GM21723 (cell line): ENCODE measurements at regions not wholly inside any gene's neighbourhood (a gene's known extent, or its start where the extent isn't known, plus 50 kb on each side); places are given as distances from the start of the nearest gene placed in this dataset.
"Not testable (repeated sequence)": the region's sequence is repeated elsewhere in the genome, so short reads cannot be mapped to it uniquely, and the experiment has no call there.

Experiments used
- ATAC-seq: cut with Tn5 transposase; IDR thresholded peaks from one replicate; pipeline ENCODE4 v1.9.1; 2021; ENCODE audit warnings: mild to moderate bottlenecking, moderate library complexity; ENCODE audit not compliant: unreplicated experiment

DNA sequence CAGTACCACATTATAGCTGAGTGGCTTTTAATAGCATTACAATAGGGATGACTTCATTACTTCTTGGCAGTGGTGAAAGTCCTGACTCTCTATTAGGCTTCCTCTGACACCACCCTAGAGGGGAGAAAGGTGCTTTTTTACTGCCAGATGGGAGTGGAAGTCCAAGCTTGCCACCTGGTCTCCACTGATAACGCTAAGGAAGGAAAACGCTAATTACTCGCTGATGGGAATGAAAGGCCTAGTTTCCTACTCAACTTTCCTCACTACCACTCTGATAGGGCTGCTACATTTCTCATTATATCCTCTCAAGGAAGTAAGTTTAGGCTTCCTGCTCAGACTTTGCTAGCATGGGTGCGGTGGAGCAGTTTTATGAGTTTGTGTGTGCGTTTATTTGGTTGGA lies 62.3 kb upstream of the PAGE3 start:
- no peak for ATAC-seq

DNA sequence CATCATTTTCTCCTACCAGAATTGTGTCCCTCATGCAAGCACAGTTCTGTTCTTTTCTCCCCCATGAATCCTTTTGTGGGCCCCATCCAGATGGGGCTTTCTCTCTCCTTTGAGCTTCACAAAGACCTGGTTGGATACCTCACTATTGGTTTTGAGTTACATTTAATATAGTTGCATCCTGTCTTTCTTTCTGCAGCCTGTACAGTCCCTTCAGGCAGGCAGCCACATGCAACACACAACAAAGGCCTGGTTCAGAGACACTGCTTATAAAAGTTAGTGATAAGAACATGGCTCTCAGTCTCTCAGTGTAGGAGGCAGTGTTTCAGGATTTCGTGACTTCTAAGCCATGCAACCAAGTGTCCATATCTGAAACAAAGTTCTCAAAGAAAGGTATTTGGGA lies 70.6 kb upstream of the PAGE3 start:
- ATAC-seq, result no peak

DNA sequence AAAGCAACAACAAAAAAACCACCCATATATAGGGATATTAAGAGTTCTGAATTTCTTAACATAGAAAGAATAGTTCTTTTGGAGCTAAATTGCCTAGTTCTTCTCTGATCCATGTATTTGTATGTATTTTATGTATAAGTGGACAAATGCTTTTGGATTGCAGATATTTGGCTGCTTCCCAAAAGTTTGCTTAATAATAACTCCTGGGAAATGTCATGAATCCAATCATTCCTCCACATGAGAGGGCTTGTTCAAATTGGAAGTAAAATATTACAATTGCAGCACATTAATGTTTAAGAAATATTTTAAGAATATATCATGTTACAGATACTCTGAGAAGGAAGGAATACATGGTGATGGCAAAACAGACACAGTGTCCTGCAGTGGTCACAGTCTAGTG lies 71.5 kb upstream of the PAGE3 start:
- no peak for ATAC-seq

DNA sequence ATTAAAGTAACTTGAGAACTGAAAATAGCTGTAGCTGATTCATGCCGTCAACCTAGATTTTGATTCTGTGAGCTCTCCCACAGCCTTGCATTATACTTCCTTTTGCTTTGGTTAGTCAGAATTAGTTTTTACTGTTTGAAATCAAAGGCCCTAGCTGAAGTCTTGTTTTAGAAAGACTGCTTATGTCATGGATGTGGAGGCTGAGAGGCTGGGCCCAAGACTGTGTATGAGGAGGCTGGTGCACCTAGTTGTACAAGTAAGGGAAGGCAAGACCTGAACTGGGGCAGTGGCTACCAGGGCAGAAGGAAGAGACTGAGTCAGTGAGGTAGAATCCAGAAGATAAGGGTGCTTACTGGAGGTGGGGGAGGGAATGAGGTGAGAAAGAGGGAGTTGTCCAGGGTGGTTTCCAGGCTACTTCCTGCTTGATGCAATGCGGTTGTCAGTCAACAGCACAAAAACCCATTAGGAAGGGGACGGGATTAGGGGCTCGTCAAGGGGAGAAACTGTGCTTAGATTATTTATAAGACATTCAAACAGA lies 76.2 kb upstream of the PAGE3 start:
- no peak for ATAC-seq

DNA sequence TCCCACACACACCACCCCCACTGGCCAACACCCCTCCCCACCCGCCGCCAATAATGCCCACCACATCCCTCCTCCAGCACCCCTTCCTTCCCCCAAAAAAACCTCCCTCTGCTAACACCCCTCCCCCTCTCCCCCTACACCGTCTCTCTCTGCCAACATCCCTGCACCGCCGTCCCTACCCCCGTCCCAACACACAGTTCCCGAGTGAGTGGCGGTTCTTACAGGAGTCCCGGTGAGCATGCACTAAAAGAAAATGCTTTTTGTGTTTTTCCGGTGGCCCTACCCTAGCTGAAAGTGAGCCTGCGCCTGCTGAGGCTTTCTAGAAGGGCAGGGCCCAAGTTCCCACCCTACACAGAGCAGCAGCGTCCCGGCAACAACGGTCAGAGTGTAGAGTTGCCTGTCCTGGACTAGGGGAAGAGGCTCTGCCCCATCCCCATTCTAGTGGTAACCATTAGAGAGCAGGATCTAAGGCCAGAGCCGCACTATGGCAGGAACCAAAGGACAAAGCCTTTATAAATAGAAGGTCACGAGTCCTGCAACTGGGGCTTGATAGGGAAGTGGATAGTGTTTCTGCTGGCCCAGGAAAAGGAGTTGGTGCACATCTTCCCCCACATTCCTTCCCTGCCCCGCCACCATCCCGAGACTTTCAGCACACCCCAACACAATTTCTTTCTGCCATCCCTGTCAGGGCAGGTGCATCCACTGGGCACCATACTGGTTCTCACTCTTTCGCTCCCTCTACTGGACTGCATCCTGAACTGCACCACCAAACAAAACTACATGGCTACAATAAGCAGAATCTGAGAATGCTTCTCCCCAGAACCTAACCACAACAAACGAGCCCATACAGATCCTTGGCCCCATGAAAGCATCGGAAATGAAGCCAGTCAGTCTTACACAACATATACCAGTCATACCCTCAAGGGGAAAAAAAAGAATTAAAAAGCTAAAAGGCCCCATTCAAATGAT lies 78.1 kb upstream of the PAGE3 start:
- ATAC-seq, result peak; percentile 98

DNA sequence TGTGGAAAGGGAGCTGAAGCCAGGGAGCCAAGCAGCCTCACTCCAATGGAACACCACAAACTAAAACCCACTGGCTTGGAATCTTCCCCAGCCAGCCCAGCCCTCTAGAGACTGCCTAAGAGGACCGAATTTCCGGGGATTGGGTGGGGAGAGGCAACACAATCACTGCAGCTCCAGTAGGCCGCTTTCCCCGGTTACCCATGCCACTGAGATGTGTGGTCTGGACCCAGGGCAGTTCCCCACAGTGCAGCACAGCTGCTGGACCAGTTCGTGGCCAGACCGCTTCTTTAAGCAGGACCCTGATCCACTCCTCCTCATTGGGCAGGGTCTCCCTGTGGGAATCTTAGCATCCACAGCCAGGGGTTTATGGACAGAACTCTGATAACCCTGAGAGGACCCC lies 91.9 kb upstream of the PAGE3 start:
- ATAC-seq, result no peak

DNA sequence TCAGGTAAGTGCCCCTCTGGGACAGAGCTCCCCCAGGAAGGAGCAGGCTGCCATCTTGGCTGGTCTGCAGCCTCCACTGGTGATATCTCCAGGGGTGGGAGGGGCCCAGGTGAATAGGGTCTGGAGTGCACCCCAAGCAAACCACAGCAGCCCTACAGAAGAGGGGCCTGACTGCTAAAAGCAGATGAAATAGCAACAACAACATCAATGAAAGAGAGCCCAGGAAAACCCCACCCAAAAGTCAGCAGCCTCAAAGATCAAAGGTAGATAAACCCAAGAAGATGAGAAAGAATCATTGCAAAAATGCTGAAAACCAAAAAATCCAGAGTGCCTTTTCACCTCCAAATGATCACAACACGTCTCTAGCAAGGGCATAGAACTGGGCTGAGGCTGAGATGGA lies 92.5 kb upstream of the PAGE3 start:
- no peak for ATAC-seq

DNA sequence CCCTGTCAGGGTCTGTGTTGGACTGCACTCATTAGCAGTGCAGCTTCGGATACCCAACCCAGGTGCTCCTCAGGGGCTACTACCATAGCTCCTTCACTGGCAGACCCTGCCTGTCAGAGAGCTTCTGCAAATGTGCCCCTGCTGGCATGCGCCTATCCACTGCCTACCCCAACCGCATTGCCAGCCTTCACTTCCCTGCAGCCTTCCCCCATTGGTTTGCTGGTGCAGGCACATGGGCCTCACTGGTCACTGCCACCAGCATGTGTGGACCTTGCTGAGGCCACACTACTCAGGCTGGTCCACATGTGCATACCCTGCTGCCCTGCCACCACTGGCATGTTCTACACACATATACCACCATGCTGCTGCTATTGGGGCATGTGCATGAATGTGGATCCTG lies 72.5 kb upstream of the MAGEH1 start:
- no peak for ATAC-seq

DNA sequence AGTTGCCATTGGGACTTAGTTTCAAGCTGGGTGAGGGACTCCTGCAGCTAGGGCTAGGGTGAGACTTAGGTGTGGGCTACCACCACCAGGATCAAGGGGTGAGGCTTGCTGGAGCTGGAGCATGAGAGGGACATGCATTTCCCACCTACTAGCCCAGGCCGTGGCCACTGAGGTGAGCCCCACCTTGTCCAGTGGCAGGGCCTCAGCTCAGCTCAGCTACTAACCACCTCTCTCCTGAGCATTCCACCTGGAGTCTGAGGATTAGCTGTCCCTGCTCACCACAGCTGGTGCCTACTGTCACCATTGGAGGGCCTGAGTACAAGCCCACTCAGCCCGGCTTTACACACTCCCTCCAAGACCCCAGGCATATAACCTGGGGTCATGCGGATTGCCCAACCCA lies 62.6 kb upstream of the MAGEH1 start:
- ATAC-seq, result no peak

DNA sequence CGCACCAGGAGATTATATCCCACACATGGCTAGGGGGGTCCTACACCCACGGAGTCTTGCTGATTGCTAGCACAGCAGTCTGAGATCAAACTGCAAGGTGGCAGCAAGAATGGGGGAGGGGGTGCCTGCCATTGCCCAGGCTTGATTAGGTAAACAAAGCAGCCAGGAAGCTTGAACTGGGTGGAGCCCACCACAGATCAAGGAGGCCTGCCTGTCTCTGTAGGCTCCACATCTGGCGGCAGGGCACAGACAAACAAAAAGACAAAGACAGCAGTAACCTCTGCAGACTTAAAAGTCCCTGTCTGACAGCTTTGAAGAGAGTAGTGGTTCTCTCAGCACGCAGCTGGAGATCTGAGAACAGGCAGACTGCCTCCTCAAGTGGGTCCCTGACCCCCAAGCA lies 55.1 kb upstream of the MAGEH1 start:
- ATAC-seq, result not testable (repeated sequence)
